SK-N-MC (cell line): ENCODE measurements at regions not wholly inside any gene's neighbourhood (a gene's known extent, or its start where the extent isn't known, plus 50 kb on each side); places are given as distances from the start of the nearest gene placed in this dataset.

ENCODE experiments used
- EZH2 ChIP-seq: fragments of 200-600 bp; sonication (generic); IDR thresholded peaks from one replicate; pipeline ENCODE4 v1.6.1; 2017; ENCODE audit warnings: antibody characterized with exemption
- POLR2AphosphoS5 ChIP-seq: IDR thresholded peaks from 2 replicates; pipeline ENCODE4 v1.6.1; 2012; ENCODE audit warnings: mild to moderate bottlenecking, low read depth, low read length, borderline replicate concordance

DNA sequence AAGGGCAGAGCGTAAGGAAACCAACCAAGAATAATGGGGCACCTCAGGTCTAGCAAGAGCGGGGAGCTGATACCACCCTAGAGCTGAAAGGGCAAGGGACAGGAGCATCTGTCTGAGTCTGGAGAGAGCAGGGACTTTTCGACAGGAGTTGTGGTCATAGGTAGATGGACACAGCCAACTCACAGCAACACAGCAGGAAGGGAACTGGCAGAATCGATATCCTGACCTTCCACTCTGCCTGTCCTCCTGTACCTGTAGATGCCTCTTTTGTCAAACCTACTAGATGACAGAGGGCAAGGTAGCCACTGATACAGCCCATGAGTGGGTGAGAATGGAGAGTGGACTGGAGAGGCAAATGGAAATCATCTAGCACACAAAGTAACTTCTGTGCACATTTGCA is 247.2 kb upstream of the EGLN3 start:
- TF ChIP-seq POLR2AphosphoS5 (no peak), EZH2 (no peak)
